ENCODE measurements at regions not wholly inside any gene's neighbourhood (a gene's known extent, or its start where the extent isn't known, plus 50 kb on each side); places are given as distances from the start of the nearest gene placed in this dataset.

DNA sequence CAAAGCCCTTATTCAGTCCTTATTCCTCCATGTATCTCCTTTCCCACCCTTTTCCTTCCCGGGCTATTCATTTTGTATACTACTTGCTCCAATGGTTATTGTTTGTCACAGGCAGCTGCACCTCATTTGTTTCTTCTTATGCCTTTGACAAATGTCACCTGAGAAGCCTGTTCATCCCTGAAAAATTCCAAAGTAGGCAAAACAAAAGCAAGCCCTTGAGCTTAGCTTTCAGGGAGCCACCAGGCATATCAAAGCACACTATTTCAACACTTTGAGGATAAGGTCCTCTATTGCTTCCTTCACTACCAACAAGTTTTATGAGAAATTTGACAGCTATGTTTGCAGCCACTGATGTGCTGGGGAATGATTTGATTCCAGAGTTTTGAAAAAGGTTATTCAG, 738.7 kb upstream of the LMO3 start:
- intact Hi-C loops (cut with DNase I) = no loop called here
- Histone ChIP-seq H3K9me3 (no peaks in the 10 kb centered on the region), H3K4me3 (no peak overlapping the region), H3K36me3 (no peaks in the 10 kb centered on the region), H3K27me3 (no peaks in the 10 kb centered on the region), H3K27ac (no peak overlapping the region), H3K4me1 (no peaks in the 10 kb centered on the region)
- no peak for DNase-seq
- TF ChIP-seq, protein P1, sequence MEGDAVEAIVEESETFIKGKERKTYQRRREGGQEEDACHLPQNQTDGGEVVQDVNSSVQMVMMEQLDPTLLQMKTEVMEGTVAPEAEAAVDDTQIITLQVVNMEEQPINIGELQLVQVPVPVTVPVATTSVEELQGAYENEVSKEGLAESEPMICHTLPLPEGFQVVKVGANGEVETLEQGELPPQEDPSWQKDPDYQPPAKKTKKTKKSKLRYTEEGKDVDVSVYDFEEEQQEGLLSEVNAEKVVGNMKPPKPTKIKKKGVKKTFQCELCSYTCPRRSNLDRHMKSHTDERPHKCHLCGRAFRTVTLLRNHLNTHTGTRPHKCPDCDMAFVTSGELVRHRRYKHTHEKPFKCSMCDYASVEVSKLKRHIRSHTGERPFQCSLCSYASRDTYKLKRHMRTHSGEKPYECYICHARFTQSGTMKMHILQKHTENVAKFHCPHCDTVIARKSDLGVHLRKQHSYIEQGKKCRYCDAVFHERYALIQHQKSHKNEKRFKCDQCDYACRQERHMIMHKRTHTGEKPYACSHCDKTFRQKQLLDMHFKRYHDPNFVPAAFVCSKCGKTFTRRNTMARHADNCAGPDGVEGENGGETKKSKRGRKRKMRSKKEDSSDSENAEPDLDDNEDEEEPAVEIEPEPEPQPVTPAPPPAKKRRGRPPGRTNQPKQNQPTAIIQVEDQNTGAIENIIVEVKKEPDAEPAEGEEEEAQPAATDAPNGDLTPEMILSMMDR (IDR thresholded peaks at IDR 0.05) = no peak
- TF ChIP-seq POLR2A (IDR thresholded peaks at IDR 0.05) (no peak), POLR2AphosphoS5 (IDR thresholded peaks at IDR 0.05) (no peak)
- 76 to 86% methylated on average over 1 of the region's 1 CpG for WGBS, 2 donors

DNA sequence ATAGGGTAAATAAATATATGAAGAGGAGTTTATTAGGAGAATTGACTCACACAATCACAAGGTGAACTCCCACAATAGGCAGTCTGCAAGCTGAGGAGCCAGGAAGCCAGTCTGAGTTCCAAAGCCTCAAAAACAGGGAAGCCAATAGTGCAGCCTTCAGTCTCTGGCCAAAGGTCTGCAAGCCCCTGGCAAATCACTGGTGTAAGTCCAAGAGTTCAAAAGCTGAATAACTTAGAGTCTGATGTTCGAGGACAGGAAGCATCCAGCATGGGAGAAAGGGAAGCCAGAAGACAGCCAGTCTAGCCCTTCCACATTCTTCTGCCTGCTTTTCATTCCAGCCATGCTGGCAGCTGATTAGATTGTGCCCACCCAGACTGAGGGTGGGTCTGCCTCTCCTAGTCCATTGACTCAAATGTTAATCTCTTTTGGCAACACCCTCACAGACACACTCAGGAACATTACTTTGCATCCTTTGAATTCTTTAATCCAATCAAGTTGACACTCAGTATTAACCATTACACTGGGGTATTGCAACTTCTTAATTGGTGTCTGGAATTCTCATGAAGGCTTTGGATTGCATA, 736.5 kb upstream of the LMO3 start:
- TF ChIP-seq POLR2A (IDR thresholded peaks at IDR 0.05) = no peak
- no peak overlapping the region for H3K27ac ChIP-seq
- H3K36me3 ChIP-seq = no peaks in the 10 kb centered on the region
- WGBS, 2 donors = 22 to 43% methylated on average over 1 of the region's 1 CpG
- no peaks in the 10 kb centered on the region for H3K4me1 ChIP-seq
- DNase-seq = no peak
- H3K9me3 ChIP-seq = no peaks in the 10 kb centered on the region
- H3K27me3 ChIP-seq = no peaks in the 10 kb centered on the region
- H3K4me3 ChIP-seq = no peak overlapping the region
- intact Hi-C loops (cut with DNase I) = no loop called here

DNA sequence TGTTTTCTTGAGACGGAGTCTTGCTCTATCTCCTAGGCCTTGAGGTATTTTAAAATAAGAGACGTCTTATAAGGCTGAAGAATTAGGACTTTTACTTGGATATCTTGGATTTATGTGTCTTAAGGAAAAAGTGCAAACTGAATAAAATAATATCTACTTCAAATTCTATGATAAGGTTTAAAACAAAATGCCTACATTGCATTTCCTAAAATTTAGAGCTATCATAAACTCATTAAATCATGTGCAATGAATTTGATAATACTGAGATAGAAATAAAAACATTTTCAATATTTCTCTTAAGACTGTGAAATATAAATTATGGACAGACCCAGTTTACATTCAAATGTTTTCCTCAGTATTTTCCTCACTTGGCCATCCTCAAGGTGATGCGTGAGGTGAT, 729.5 kb upstream of the LMO3 start:
- intact Hi-C loops (cut with DNase I) = no loop called here
- TF ChIP-seq, protein P1 (IDR thresholded peaks at IDR 0.05) = no peak
- TF ChIP-seq POLR2AphosphoS5 (IDR thresholded peaks at IDR 0.05) = no peak
- TF ChIP-seq EP300 (IDR thresholded peaks at IDR 0.05) = no peak
- no peak for TF ChIP-seq POLR2A (IDR thresholded peaks at IDR 0.05)

DNA sequence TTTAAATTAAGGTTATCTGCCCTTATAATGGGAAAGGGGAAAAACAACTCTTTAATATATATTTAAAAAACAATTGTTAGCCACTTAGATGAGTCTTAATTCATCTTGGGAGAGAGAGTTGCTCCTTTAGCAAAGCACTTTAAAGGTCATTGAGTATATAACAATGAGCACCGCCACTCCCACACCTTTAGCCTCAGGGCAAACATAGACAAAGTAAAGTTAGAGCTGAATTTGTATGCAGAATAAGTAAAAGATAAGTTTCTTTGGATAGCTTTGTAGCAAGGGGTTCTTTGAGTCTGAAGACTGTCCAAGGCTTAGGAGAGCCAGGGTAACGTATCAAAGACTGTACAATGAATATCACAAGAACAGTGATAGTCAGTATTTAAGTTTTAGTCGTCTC, 728.8 kb upstream of the LMO3 start:
- intact Hi-C loops (cut with DNase I) = no loop called here
- no peaks in the 10 kb centered on the region for H3K36me3 ChIP-seq

More for the DNA sequence above, 729.5 kb upstream of the LMO3 start:
- Histone ChIP-seq H3K27ac (no peak overlapping the region), H3K27me3 (no peaks in the 10 kb centered on the region), H3K9me3 (no peaks in the 10 kb centered on the region), H3K4me1 (no peaks in the 10 kb centered on the region), H3K4me3 (no peak overlapping the region), H3K36me3 (no peaks in the 10 kb centered on the region)
- 90 to 92% methylated on average over 3 of the region's 3 CpGs for WGBS, 2 donors
- no peak for DNase-seq

DNA sequence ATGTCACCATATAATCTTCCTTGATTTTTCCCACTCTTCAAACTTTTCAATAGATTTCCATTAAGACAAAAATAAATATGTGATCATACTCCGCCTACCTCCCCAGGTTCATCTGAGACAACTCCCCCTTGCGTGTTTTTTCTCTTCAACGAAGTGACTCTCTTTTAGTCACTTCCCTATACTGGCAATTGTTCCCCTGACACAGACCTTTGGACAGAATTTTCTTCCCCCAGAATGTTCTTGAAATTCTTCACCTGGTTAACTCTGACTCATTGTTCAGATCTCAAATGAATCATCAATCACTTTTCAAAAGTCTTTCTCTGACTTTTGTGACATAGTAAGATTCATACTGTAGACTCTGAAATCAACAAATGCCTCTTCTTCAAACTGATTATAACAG, 727.3 kb upstream of the LMO3 start:
- no peaks in the 10 kb centered on the region for H3K27me3 ChIP-seq
- intact Hi-C loops (cut with DNase I) = no loop called here
- TF ChIP-seq EP300 (IDR thresholded peaks at IDR 0.05) = no peak
- no peak for TF ChIP-seq POLR2A (IDR thresholded peaks at IDR 0.05)
- TF ChIP-seq, protein P1 (IDR thresholded peaks at IDR 0.05) = no peak
- TF ChIP-seq POLR2AphosphoS5 (IDR thresholded peaks at IDR 0.05) = no peak
- 80% methylated on average over 3 of the region's 3 CpGs for WGBS, 2 donors
- H3K36me3 ChIP-seq = no peaks in the 10 kb centered on the region
- no peak for DNase-seq
- no peaks in the 10 kb centered on the region for H3K4me1 ChIP-seq
- H3K27ac ChIP-seq = no peak overlapping the region
- no peaks in the 10 kb centered on the region for H3K9me3 ChIP-seq
- H3K4me3 ChIP-seq = no peak overlapping the region

More for the DNA sequence above, 728.8 kb upstream of the LMO3 start:
- Histone ChIP-seq H3K27ac (no peak overlapping the region), H3K4me1 (no peaks in the 10 kb centered on the region), H3K27me3 (no peaks in the 10 kb centered on the region), H3K4me3 (no peak overlapping the region), H3K9me3 (no peaks in the 10 kb centered on the region)
- WGBS, 2 donors = 43 to 65% methylated on average over 3 of the region's 3 CpGs
- TF ChIP-seq POLR2A (IDR thresholded peaks at IDR 0.05) = no peak
- no peak for TF ChIP-seq EP300 (IDR thresholded peaks at IDR 0.05)
- TF ChIP-seq, protein P1 (IDR thresholded peaks at IDR 0.05) = no peak
- no peak for TF ChIP-seq POLR2AphosphoS5 (IDR thresholded peaks at IDR 0.05)
- no peak for DNase-seq
